ENCODE measurements at regions not wholly inside any gene's neighbourhood (a gene's known extent, or its start where the extent isn't known, plus 50 kb on each side); places are given as distances from the start of the nearest gene placed in this dataset.
"Not testable (repeated sequence)": the region's sequence is repeated elsewhere in the genome, so short reads cannot be mapped to it uniquely, and the experiment has no call there.

- Histone ChIP-seq H3K27ac (ENCODE audit: low read depth, low read length) (no peak overlapping the region), H3K27me3 (ENCODE audit: control insufficient read depth in 2 of 2, insufficient read depth in 2 of 2, low read length in 2 of 2) (no peaks in the 10 kb centered on the region), H3K9me3 (ENCODE audit: control insufficient read depth in 2 of 3, low read length in 3 of 3) (no peaks in the 10 kb centered on the region), H3K36me3 (ENCODE audit: control insufficient read depth in 2 of 3, insufficient read depth in 3 of 3, low read length in 3 of 3) (no peaks in the 10 kb centered on the region), H3K4me1 (ENCODE audit: control insufficient read depth in 2 of 2, insufficient read depth in 2 of 2, low read length in 2 of 2) (no peaks in the 10 kb centered on the region), H3K4me3 (ENCODE audit: low read length) (no peak overlapping the region)
- Mint-ChIP-seq H3K4me1 (no peaks in the 10 kb centered on the region), H3K4me3 (no peak overlapping the region), H3K27ac (no peak overlapping the region), H3K36me3 (no peaks in the 10 kb centered on the region), H3K9me3 (peaks cover 0 to 8% (median 0%) of the 10 kb centered on the region in 11 donors), H3K27me3 (peaks cover 0 to 8% (median 0%) of the 10 kb centered on the region in 5 donors)
- ATAC-seq, result no peak
- CTCF ChIA-PET, result no interaction called here
- intact Hi-C loops (cut with micrococcal nuclease), result no loop called here
- DNase-seq, result no peak
- POLR2A ChIA-PET, result no interaction called here
Measured at GRCh38 chr12:131261906-131262305, 308.2 kb downstream of the ADGRD1 start.

GRCh38 chr12:131263626-131264025 lies 309.9 kb downstream of the ADGRD1 start:
- POLR2A ChIA-PET, result no interaction called here
- Mint-ChIP-seq H3K36me3 (no peaks in the 10 kb centered on the region), H3K27ac (no peak overlapping the region), H3K27me3 (no peaks in the 10 kb centered on the region), H3K4me1 (no peaks in the 10 kb centered on the region), H3K9me3 (peaks cover 0 to 6% (median 0%) of the 10 kb centered on the region in 11 donors), H3K4me3 (no peak overlapping the region)
- intact Hi-C loops (cut with micrococcal nuclease), result no loop called here
- H3K9me3 ChIP-seq (ENCODE audit: control insufficient read depth in 2 of 3, low read length in 3 of 3), result no peaks in the 10 kb centered on the region
- ATAC-seq (no peak), DNase-seq (no peak)
- H3K4me3 ChIP-seq (ENCODE audit: low read length), result no peak overlapping the region
- no peaks in the 10 kb centered on the region for H3K27me3 ChIP-seq (ENCODE audit: control insufficient read depth in 2 of 2, insufficient read depth in 2 of 2, low read length in 2 of 2)
- no peak overlapping the region for H3K27ac ChIP-seq (ENCODE audit: low read depth, low read length)
- no peaks in the 10 kb centered on the region for H3K4me1 ChIP-seq (ENCODE audit: control insufficient read depth in 2 of 2, insufficient read depth in 2 of 2, low read length in 2 of 2)
- no peaks in the 10 kb centered on the region for H3K36me3 ChIP-seq (ENCODE audit: control insufficient read depth in 2 of 3, insufficient read depth in 3 of 3, low read length in 3 of 3)
- CTCF ChIA-PET, result no interaction called here

- no peaks in the 10 kb centered on the region for H3K4me1 ChIP-seq (ENCODE audit: control insufficient read depth in 2 of 2, insufficient read depth in 2 of 2, low read length in 2 of 2)
- Mint-ChIP-seq H3K4me3 (no peak overlapping the region), H3K27me3 (no peaks in the 10 kb centered on the region), H3K27ac (no peak overlapping the region), H3K36me3 (no peaks in the 10 kb centered on the region), H3K4me1 (no peaks in the 10 kb centered on the region), H3K9me3 (no peaks in the 10 kb centered on the region)
- no peaks in the 10 kb centered on the region for H3K36me3 ChIP-seq (ENCODE audit: control insufficient read depth in 2 of 3, insufficient read depth in 3 of 3, low read length in 3 of 3)
- H3K4me3 ChIP-seq (ENCODE audit: low read length), result no peak overlapping the region
- H3K27me3 ChIP-seq (ENCODE audit: control insufficient read depth in 2 of 2, insufficient read depth in 2 of 2, low read length in 2 of 2), result no peaks in the 10 kb centered on the region
- ChIA-PET CTCF (no interaction called here), POLR2A (no interaction called here)
- intact Hi-C loops (cut with micrococcal nuclease), result no loop called here
- DNase-seq (no peak), ATAC-seq (no peak)
- H3K27ac ChIP-seq (ENCODE audit: low read depth, low read length), result no peak overlapping the region
- no peaks in the 10 kb centered on the region for H3K9me3 ChIP-seq (ENCODE audit: control insufficient read depth in 2 of 3, low read length in 3 of 3)
Measured at GRCh38 chr12:131264635-131265034, 310.9 kb downstream of the ADGRD1 start.

- intact Hi-C loops (cut with micrococcal nuclease), result no loop called here
- Mint-ChIP-seq H3K4me3 (no peak overlapping the region), H3K9me3 (no peaks in the 10 kb centered on the region), H3K27ac (no peak overlapping the region), H3K27me3 (no peaks in the 10 kb centered on the region), H3K4me1 (no peaks in the 10 kb centered on the region), H3K36me3 (no peaks in the 10 kb centered on the region)
- ATAC-seq (no peak), DNase-seq (no peak)
- Histone ChIP-seq H3K27me3 (ENCODE audit: control insufficient read depth in 2 of 2, insufficient read depth in 2 of 2, low read length in 2 of 2) (no peaks in the 10 kb centered on the region), H3K4me1 (ENCODE audit: control insufficient read depth in 2 of 2, insufficient read depth in 2 of 2, low read length in 2 of 2) (no peaks in the 10 kb centered on the region), H3K4me3 (ENCODE audit: low read length) (no peak overlapping the region), H3K9me3 (ENCODE audit: control insufficient read depth in 2 of 3, low read length in 3 of 3) (no peaks in the 10 kb centered on the region), H3K36me3 (ENCODE audit: control insufficient read depth in 2 of 3, insufficient read depth in 3 of 3, low read length in 3 of 3) (no peaks in the 10 kb centered on the region), H3K27ac (ENCODE audit: low read depth, low read length) (no peak overlapping the region)
- ChIA-PET POLR2A (no interaction called here), CTCF (no interaction called here)
Measured at GRCh38 chr12:131266591-131267467, 313.1 kb downstream of the ADGRD1 start.

- DNase-seq (no peak), ATAC-seq (no peak)
- no peaks in the 10 kb centered on the region for H3K27me3 Mint-ChIP-seq
- ChIA-PET POLR2A (no interaction called here), CTCF (no interaction called here)
- no peak overlapping the region for H3K4me3 Mint-ChIP-seq
- H3K4me1 Mint-ChIP-seq, result no peaks in the 10 kb centered on the region
- intact Hi-C loops (cut with micrococcal nuclease), result no loop called here
- Histone ChIP-seq H3K27me3 (ENCODE audit: control insufficient read depth in 2 of 2, insufficient read depth in 2 of 2, low read length in 2 of 2) (no peaks in the 10 kb centered on the region), H3K36me3 (ENCODE audit: control insufficient read depth in 2 of 3, insufficient read depth in 3 of 3, low read length in 3 of 3) (no peaks in the 10 kb centered on the region), H3K27ac (ENCODE audit: low read depth, low read length) (no peak overlapping the region), H3K4me3 (ENCODE audit: low read length) (no peak overlapping the region), H3K4me1 (ENCODE audit: control insufficient read depth in 2 of 2, insufficient read depth in 2 of 2, low read length in 2 of 2) (no peaks in the 10 kb centered on the region), H3K9me3 (ENCODE audit: control insufficient read depth in 2 of 3, low read length in 3 of 3) (no peaks in the 10 kb centered on the region)
- no peaks in the 10 kb centered on the region for H3K9me3 Mint-ChIP-seq
- no peaks in the 10 kb centered on the region for H3K36me3 Mint-ChIP-seq
- no peak overlapping the region for H3K27ac Mint-ChIP-seq
Measured at GRCh38 chr12:131267576-131267975, 313.9 kb downstream of the ADGRD1 start.

- POLR2A ChIA-PET; ATAC-seq; H3K36me3 ChIP-seq (ENCODE audit: control insufficient read depth in 2 of 3, insufficient read depth in 3 of 3, low read length in 3 of 3); H3K4me3 ChIP-seq (ENCODE audit: low read length); H3K27me3 ChIP-seq (ENCODE audit: control insufficient read depth in 2 of 2, insufficient read depth in 2 of 2, low read length in 2 of 2); intact Hi-C loops (cut with micrococcal nuclease); H3K27ac Mint-ChIP-seq; H3K4me1 ChIP-seq (ENCODE audit: control insufficient read depth in 2 of 2, insufficient read depth in 2 of 2, low read length in 2 of 2); H3K9me3 Mint-ChIP-seq; H3K27me3 Mint-ChIP-seq; H3K27ac ChIP-seq (ENCODE audit: low read depth, low read length); H3K36me3 Mint-ChIP-seq; DNase-seq; H3K9me3 ChIP-seq (ENCODE audit: control insufficient read depth in 2 of 3, low read length in 3 of 3); H3K4me3 Mint-ChIP-seq; H3K4me1 Mint-ChIP-seq; CTCF ChIA-PET: not testable (repeated sequence)
Measured at GRCh38 chr12:131268123-131268522, 314.4 kb downstream of the ADGRD1 start.

GRCh38 chr12:131268571-131268970 lies 314.9 kb downstream of the ADGRD1 start:
- H3K27ac ChIP-seq (ENCODE audit: low read depth, low read length); H3K36me3 Mint-ChIP-seq; H3K4me3 ChIP-seq (ENCODE audit: low read length); CTCF ChIA-PET; H3K27me3 ChIP-seq (ENCODE audit: control insufficient read depth in 2 of 2, insufficient read depth in 2 of 2, low read length in 2 of 2); H3K4me1 ChIP-seq (ENCODE audit: control insufficient read depth in 2 of 2, insufficient read depth in 2 of 2, low read length in 2 of 2); H3K9me3 ChIP-seq (ENCODE audit: control insufficient read depth in 2 of 3, low read length in 3 of 3); H3K9me3 Mint-ChIP-seq; POLR2A ChIA-PET; H3K36me3 ChIP-seq (ENCODE audit: control insufficient read depth in 2 of 3, insufficient read depth in 3 of 3, low read length in 3 of 3); H3K4me3 Mint-ChIP-seq; H3K27ac Mint-ChIP-seq; H3K27me3 Mint-ChIP-seq; ATAC-seq; intact Hi-C loops (cut with micrococcal nuclease); DNase-seq; H3K4me1 Mint-ChIP-seq: not testable (repeated sequence)

Measured in naive thymus-derived CD4-positive, alpha-beta T cell (primary cell).